ENCODE measurements at regions not wholly inside any gene's neighbourhood (a gene's known extent, or its start where the extent isn't known, plus 50 kb on each side); places are given as distances from the start of the nearest gene placed in this dataset.

DNA sequence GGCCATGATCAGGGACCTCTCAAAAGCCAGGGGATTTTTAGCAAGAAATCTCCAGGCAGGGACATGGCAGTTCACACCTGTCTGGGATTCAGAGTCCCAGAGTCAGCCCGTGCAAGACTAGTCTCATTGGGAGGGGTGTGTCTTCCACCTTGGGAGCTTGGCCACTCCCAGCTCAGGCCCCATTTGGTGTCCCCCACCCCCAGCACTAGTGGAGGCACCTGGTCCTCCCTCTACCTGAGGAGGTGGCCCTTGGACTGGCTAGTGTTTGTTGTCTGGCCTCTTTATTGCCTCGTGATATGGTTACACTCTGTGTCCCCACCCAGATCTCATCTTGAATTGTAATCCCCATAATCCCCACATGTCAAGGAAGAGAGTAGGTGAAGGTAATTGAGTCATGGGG, 140.8 kb upstream of the PHACTR3 start:
- no peak overlapping the region for H3K27ac ChIP-seq (ENCODE audit: insufficient read depth, low read depth, low read length)
- no peaks in the 10 kb centered on the region for H3K9me3 ChIP-seq (replicated peaks; ENCODE audit: control insufficient read depth, insufficient read depth, low read length)
- H3K4me2 ChIP-seq (ENCODE audit: insufficient read depth, low read length), result no peak overlapping the region
- no peak for FAIRE-seq
- H3K4me3 ChIP-seq (replicated peaks in 1 of 3; ENCODE audit: insufficient read depth in 1 of 3, low read depth in 1 of 3, low read length in 3 of 3), result no peak overlapping the region
- no peak overlapping the region for H2AFZ ChIP-seq (ENCODE audit: low read depth, low read length)
- no peaks in the 10 kb centered on the region for H3K4me1 ChIP-seq (ENCODE audit: control insufficient read depth, extremely low read depth, insufficient read depth, low read length)
- no peaks in the 10 kb centered on the region for H4K20me1 ChIP-seq (replicated peaks; ENCODE audit: control insufficient read depth, extremely low read depth, insufficient read depth, low read length)
- H3K9me1 ChIP-seq (replicated peaks; ENCODE audit: control insufficient read depth, extremely low read depth, insufficient read depth, low read length), result no peaks in the 10 kb centered on the region
- POLR2A ChIA-PET, result no interaction called here
- TF ChIP-seq FOS (IDR thresholded peaks at IDR 0.05; ENCODE audit: borderline replicate concordance, insufficient read depth, low read length), result no peak
- CTCF ChIA-PET, result no interaction called here
- H3K27me3 ChIP-seq (ENCODE audit: control insufficient read depth in 2 of 2, insufficient read depth in 2 of 2, low read length in 2 of 2), result no peaks in the 10 kb centered on the region
- BruUV-seq (replicated peaks), result no TSS peak
- no peaks in the 10 kb centered on the region for H3K36me3 ChIP-seq (ENCODE audit: control insufficient read depth in 2 of 2, extremely low read depth in 1 of 2, insufficient read depth in 2 of 2, low read length in 2 of 2)
- H3K79me2 ChIP-seq (ENCODE audit: control insufficient read depth, insufficient read depth, low read length), result no peaks in the 10 kb centered on the region
- H3K9ac ChIP-seq (replicated peaks; ENCODE audit: extremely low read depth, insufficient read depth, low read length), result no peak overlapping the region
- dilution Hi-C loops (cut with MboI; ENCODE audit: extremely low pct_ligation_motif_present, low sequenced_read_pairs), result no loop called here
- intact Hi-C loops (cut with micrococcal nuclease), result no loop called here
- DNase-seq (ENCODE audit: low read depth, low spot score), result no peak

DNA sequence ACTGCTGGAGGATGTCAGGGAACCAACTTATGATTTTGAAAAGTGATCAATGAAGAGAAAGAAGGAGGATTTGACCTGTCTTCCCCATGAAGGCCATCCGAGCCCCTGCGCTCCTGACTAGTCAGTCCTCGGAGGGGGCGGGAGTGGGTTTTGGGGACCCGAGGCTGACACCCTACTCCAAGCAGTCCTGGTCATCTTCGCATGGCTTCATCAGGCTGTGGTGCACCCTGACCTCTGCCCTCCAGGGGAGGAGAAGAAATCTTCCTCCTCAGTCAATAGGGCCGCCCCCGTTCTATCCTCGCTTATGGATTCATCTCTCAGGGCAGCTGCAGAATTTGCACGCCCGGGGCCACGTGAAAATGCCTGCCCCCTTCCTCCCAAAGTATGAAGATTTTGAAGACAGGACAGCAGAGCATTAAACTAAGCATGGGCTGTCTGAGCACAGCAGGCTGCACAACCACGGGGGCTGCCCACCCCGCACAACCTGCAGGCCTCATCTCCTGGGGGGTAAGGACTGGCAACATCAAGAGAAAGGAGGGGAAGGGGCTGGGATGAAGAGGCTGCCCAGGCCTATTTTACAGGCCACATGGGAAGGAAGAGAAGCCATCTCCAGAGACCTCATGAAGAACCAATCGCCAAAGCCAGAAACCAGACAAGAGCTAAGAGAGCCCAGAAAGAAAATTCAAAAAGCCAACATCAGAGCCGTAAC, 138.1 kb upstream of the PHACTR3 start:
- no peaks in the 10 kb centered on the region for H3K9me1 ChIP-seq (replicated peaks; ENCODE audit: control insufficient read depth, extremely low read depth, insufficient read depth, low read length)
- H3K79me2 ChIP-seq (ENCODE audit: control insufficient read depth, insufficient read depth, low read length), result no peaks in the 10 kb centered on the region
- H4K20me1 ChIP-seq (replicated peaks; ENCODE audit: control insufficient read depth, extremely low read depth, insufficient read depth, low read length), result no peaks in the 10 kb centered on the region
- no peak overlapping the region for H2AFZ ChIP-seq (ENCODE audit: low read depth, low read length)
- no peak for FAIRE-seq
- dilution Hi-C loops (cut with MboI; ENCODE audit: extremely low pct_ligation_motif_present, low sequenced_read_pairs) (no loop called here), intact Hi-C loops (cut with micrococcal nuclease) (no loop called here)
- no peaks in the 10 kb centered on the region for H3K9me3 ChIP-seq (replicated peaks; ENCODE audit: control insufficient read depth, insufficient read depth, low read length)
- H3K36me3 ChIP-seq (ENCODE audit: control insufficient read depth in 2 of 2, extremely low read depth in 1 of 2, insufficient read depth in 2 of 2, low read length in 2 of 2), result no peaks in the 10 kb centered on the region
- no peak overlapping the region for H3K9ac ChIP-seq (replicated peaks; ENCODE audit: extremely low read depth, insufficient read depth, low read length)
- H3K4me2 ChIP-seq (ENCODE audit: insufficient read depth, low read length), result no peak overlapping the region
- H3K27me3 ChIP-seq (ENCODE audit: control insufficient read depth in 2 of 2, insufficient read depth in 2 of 2, low read length in 2 of 2), result no peaks in the 10 kb centered on the region
- TF ChIP-seq POLR2AphosphoS5 (IDR thresholded peaks at IDR 0.05; ENCODE audit: insufficient read depth, low read depth, low read length), result no peak
- TF ChIP-seq MYC (IDR thresholded peaks at IDR 0.05; ENCODE audit: low read depth, low read length), result no peak
- no peak for TF ChIP-seq EZH2 (IDR thresholded peaks at IDR 0.05; ENCODE audit: borderline replicate concordance, low read depth, low read length, severe bottlenecking)
- TF ChIP-seq GATA2 (IDR thresholded peaks at IDR 0.05; ENCODE audit: insufficient read depth, insufficient read length, low read depth, low read length), result no peak
- TF ChIP-seq, protein P1, sequence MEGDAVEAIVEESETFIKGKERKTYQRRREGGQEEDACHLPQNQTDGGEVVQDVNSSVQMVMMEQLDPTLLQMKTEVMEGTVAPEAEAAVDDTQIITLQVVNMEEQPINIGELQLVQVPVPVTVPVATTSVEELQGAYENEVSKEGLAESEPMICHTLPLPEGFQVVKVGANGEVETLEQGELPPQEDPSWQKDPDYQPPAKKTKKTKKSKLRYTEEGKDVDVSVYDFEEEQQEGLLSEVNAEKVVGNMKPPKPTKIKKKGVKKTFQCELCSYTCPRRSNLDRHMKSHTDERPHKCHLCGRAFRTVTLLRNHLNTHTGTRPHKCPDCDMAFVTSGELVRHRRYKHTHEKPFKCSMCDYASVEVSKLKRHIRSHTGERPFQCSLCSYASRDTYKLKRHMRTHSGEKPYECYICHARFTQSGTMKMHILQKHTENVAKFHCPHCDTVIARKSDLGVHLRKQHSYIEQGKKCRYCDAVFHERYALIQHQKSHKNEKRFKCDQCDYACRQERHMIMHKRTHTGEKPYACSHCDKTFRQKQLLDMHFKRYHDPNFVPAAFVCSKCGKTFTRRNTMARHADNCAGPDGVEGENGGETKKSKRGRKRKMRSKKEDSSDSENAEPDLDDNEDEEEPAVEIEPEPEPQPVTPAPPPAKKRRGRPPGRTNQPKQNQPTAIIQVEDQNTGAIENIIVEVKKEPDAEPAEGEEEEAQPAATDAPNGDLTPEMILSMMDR (IDR thresholded peaks at IDR 0.05; ENCODE audit: extremely low read depth in 1 of 2, insufficient read depth in 1 of 2, low read depth in 1 of 2, low read length in 2 of 2), result no peak
- TF ChIP-seq, protein P2, sequence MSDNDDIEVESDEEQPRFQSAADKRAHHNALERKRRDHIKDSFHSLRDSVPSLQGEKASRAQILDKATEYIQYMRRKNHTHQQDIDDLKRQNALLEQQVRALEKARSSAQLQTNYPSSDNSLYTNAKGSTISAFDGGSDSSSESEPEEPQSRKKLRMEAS (IDR thresholded peaks at IDR 0.05; ENCODE audit: insufficient read depth, insufficient read length), result no peak
- TF ChIP-seq JUN (IDR thresholded peaks at IDR 0.05; ENCODE audit: borderline replicate concordance, insufficient read depth, insufficient read length, low read depth), result no peak
- no peak for TF ChIP-seq POLR2A (IDR thresholded peaks at IDR 0.05; ENCODE audit: low read depth, low read length)
- no peak for TF ChIP-seq FOS (IDR thresholded peaks at IDR 0.05; ENCODE audit: borderline replicate concordance, insufficient read depth, low read length)
- H3K4me3 ChIP-seq (replicated peaks in 1 of 3; ENCODE audit: insufficient read depth in 1 of 3, low read depth in 1 of 3, low read length in 3 of 3), result no peak overlapping the region
- ChIA-PET CTCF (no interaction called here), POLR2A (no interaction called here)
- no peak overlapping the region for H3K27ac ChIP-seq (ENCODE audit: insufficient read depth, low read depth, low read length)
- BruUV-seq (replicated peaks), result no TSS peak
- no peak for DNase-seq (ENCODE audit: low read depth, low spot score)
- H3K4me1 ChIP-seq (ENCODE audit: control insufficient read depth, extremely low read depth, insufficient read depth, low read length), result no peaks in the 10 kb centered on the region

Measured in endothelial cell of umbilical vein (primary cell).